ENCODE measurements at regions not wholly inside any gene's neighbourhood (a gene's known extent, or its start where the extent isn't known, plus 50 kb on each side); places are given as distances from the start of the nearest gene placed in this dataset.

- no peak overlapping the region for H3K4me3 ChIP-seq (ENCODE audit: control insufficient read depth, low read depth, low read length)
- no peak for TF ChIP-seq CTCF (IDR thresholded peaks at IDR 0.05; ENCODE audit: control insufficient read depth, insufficient read depth, low read depth, low read length, missing control alignments)
- no peak for DNase-seq (ENCODE audit: low read depth)
These were observed 86.1 kb upstream of the GPC1 start for GRCh38 chr2:240349133-240350005.

GRCh38 chr2:240350006-240350355 is 85.5 kb upstream of the GPC1 start:
- H3K4me3 ChIP-seq (ENCODE audit: control insufficient read depth, low read depth, low read length) = no peak overlapping the region
- TF ChIP-seq CTCF (IDR thresholded peaks at IDR 0.05; ENCODE audit: control insufficient read depth, insufficient read depth, low read depth, low read length, missing control alignments) = no peak
- DNase-seq (ENCODE audit: low read depth) = no peak

GRCh38 chr2:240350696-240351087 is 84.8 kb upstream of the GPC1 start:
- TF ChIP-seq CTCF (IDR thresholded peaks at IDR 0.05; ENCODE audit: control insufficient read depth, insufficient read depth, low read depth, low read length, missing control alignments) = no peak
- no peak overlapping the region for H3K4me3 ChIP-seq (ENCODE audit: control insufficient read depth, low read depth, low read length)
- DNase-seq (ENCODE audit: low read depth) = no peak

- DNase-seq (ENCODE audit: low read depth) = no peak
- no peak for TF ChIP-seq CTCF (IDR thresholded peaks at IDR 0.05; ENCODE audit: control insufficient read depth, insufficient read depth, low read depth, low read length, missing control alignments)
- H3K4me3 ChIP-seq (ENCODE audit: control insufficient read depth, low read depth, low read length) = no peak overlapping the region
These were observed 84.2 kb upstream of the GPC1 start for GRCh38 chr2:240351088-240351741.

- H3K4me3 ChIP-seq (ENCODE audit: control insufficient read depth, low read depth, low read length) = no peak overlapping the region
- DNase-seq (ENCODE audit: low read depth) = no peak
- TF ChIP-seq CTCF (IDR thresholded peaks at IDR 0.05; ENCODE audit: control insufficient read depth, insufficient read depth, low read depth, low read length, missing control alignments) = no peak
These were observed 83.5 kb upstream of the GPC1 start for GRCh38 chr2:240351826-240352426.

GRCh38 chr2:240353086-240353798 is 82.2 kb upstream of the GPC1 start:
- no peak for TF ChIP-seq CTCF (IDR thresholded peaks at IDR 0.05; ENCODE audit: control insufficient read depth, insufficient read depth, low read depth, low read length, missing control alignments)
- DNase-seq (ENCODE audit: low read depth) = no peak
- H3K4me3 ChIP-seq (ENCODE audit: control insufficient read depth, low read depth, low read length) = no peak overlapping the region

Data from AG09309 (cell line).